Effector memory CD8-positive, alpha-beta T cell (primary cell): ENCODE measurements at regions not wholly inside any gene's neighbourhood (a gene's known extent, or its start where the extent isn't known, plus 50 kb on each side); places are given as distances from the start of the nearest gene placed in this dataset.

Experiments
- ATAC-seq: fragments of 150-1000 bp; cut with Tn5 transposase; replicated peaks from 2 replicates; pipeline ENCODE4 v1.10.0; 2021; ENCODE audit warnings: mild to moderate bottlenecking, moderate library complexity
- DNase-seq, 3 experiments: peaks; one replicate each; pipeline ENCODE4 v3.0.0; 2021
- H3K27ac Mint-ChIP-seq, 2 donors: one replicate each; pipeline ENCODE4 v1.8.0; 2022; ENCODE audit warnings: mild to moderate bottlenecking in 2 of 2, mixed read lengths in 2 of 2, moderate library complexity in 2 of 2
- H3K27me3 Mint-ChIP-seq, 2 donors: one replicate each; pipeline ENCODE4 v1.8.0; 2022; ENCODE audit warnings: mixed read lengths in 2 of 2
- H3K36me3 Mint-ChIP-seq: one replicate; pipeline ENCODE4 v1.8.0; 2022; ENCODE audit warnings: mild to moderate bottlenecking, moderate library complexity, mixed read lengths; ENCODE audit not compliant: insufficient read depth
- H3K4me1 Mint-ChIP-seq, 2 donors: one replicate each; pipeline ENCODE4 v1.8.0; 2022; ENCODE audit warnings: low read depth in 2 of 2, mixed read lengths in 2 of 2
- H3K4me3 Mint-ChIP-seq, 2 donors: one replicate each; pipeline ENCODE4 v1.8.0; 2022; ENCODE audit warnings: mild to moderate bottlenecking in 2 of 2, mixed read lengths in 2 of 2, moderate library complexity in 2 of 2
- H3K9me3 Mint-ChIP-seq, 2 donors: one replicate each; pipeline ENCODE4 v1.8.0; 2022; ENCODE audit warnings: mixed read lengths in 2 of 2

DNA sequence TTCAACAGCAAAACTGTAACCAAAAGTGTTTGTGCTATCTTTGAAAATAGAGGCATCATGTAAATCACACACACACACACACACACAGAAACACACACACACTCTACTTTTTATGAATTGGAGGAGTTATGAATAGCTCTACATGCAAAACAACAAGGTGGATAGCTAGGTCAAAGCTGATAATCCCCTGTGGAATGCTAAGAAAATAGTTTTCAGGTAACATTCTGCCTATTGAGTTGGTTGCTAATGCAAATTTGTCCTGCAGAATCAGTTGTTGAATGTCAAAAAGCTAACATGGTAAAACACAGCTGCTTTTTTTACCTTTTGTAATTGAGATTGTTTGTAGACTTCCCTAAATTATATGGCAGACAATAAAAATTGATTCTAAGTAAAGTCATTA lies 1658.4 kb upstream of the RAG2 start:
- Mint-ChIP-seq H3K4me3 (no peak overlapping the region), H3K36me3 (peaks cover 3% of the 10 kb centered on the region), H3K9me3 (peaks cover 2 to 11% of the 10 kb centered on the region in 2 donors), H3K27ac (no peak overlapping the region), H3K27me3 (no peaks in the 10 kb centered on the region), H3K4me1 (no peaks in the 10 kb centered on the region)
- ATAC-seq (no peak), DNase-seq (no peak)

DNA sequence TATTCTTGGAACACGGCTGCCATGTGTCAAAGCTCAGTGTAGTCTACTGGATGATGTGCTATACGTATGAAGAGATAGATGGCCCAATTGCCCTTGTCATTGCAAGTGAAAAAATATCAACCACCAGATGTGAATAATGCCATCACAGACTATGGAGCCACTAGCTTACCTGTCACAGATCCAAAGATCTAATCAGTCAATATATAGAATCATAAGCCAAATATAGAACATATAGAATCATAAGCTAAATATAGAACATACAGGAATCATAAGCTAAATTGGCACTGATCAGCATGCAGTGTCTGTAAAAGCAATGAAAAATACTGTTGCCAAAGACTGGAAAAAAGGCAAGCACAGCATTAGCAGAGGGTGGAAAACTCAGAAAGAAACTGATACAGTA lies 1656.9 kb upstream of the RAG2 start:
- Mint-ChIP-seq H3K36me3 (no peaks in the 10 kb centered on the region), H3K4me3 (no peak overlapping the region), H3K27ac (no peak overlapping the region), H3K9me3 (peaks cover 5% of the 10 kb centered on the region in 2 donors), H3K27me3 (no peaks in the 10 kb centered on the region), H3K4me1 (no peaks in the 10 kb centered on the region)
- ATAC-seq: no peak
- DNase-seq: no peak

GRCh38 chr11:38252620-38253019 lies 1654.6 kb upstream of the RAG2 start:
- no peaks in the 10 kb centered on the region for H3K36me3 Mint-ChIP-seq

GRCh38 chr11:38246451-38246850 lies 1648.4 kb upstream of the RAG2 start:
- no peak for ATAC-seq
- H3K9me3 Mint-ChIP-seq: peaks cover 0 to 5% of the 10 kb centered on the region in 2 donors
- DNase-seq: no peak
- no peak overlapping the region for H3K27ac Mint-ChIP-seq
- no peaks in the 10 kb centered on the region for H3K4me1 Mint-ChIP-seq
- no peaks in the 10 kb centered on the region for H3K36me3 Mint-ChIP-seq
- no peaks in the 10 kb centered on the region for H3K27me3 Mint-ChIP-seq
- no peak overlapping the region for H3K4me3 Mint-ChIP-seq

More at GRCh38 chr11:38252620-38253019, 1654.6 kb upstream of the RAG2 start:
- H3K4me3 Mint-ChIP-seq: no peak overlapping the region
- H3K4me1 Mint-ChIP-seq: no peaks in the 10 kb centered on the region
- no peaks in the 10 kb centered on the region for H3K27me3 Mint-ChIP-seq
- ATAC-seq: no peak
- H3K9me3 Mint-ChIP-seq: peaks cover 0 to 7% of the 10 kb centered on the region in 2 donors
- DNase-seq: no peak
- H3K27ac Mint-ChIP-seq: no peak overlapping the region

- Mint-ChIP-seq H3K27me3 (no peaks in the 10 kb centered on the region), H3K9me3 (peaks cover 16 to 39% of the 10 kb centered on the region in 2 donors), H3K27ac (no peak overlapping the region), H3K4me1 (no peaks in the 10 kb centered on the region), H3K4me3 (no peak overlapping the region), H3K36me3 (no peaks in the 10 kb centered on the region)
- ATAC-seq (no peak), DNase-seq (no peak)
These were observed 1628.6 kb upstream of the RAG2 start for GRCh38 chr11:38226684-38227083.

GRCh38 chr11:38221295-38221694 lies 1623.3 kb upstream of the RAG2 start:
- DNase-seq (no peak), ATAC-seq (no peak)
- H3K4me1 Mint-ChIP-seq: no peaks in the 10 kb centered on the region
- H3K27me3 Mint-ChIP-seq: no peaks in the 10 kb centered on the region
- no peak overlapping the region for H3K4me3 Mint-ChIP-seq
- H3K9me3 Mint-ChIP-seq: peaks cover 10 to 24% of the 10 kb centered on the region in 2 donors
- H3K36me3 Mint-ChIP-seq: no peaks in the 10 kb centered on the region
- H3K27ac Mint-ChIP-seq: no peak overlapping the region

DNA sequence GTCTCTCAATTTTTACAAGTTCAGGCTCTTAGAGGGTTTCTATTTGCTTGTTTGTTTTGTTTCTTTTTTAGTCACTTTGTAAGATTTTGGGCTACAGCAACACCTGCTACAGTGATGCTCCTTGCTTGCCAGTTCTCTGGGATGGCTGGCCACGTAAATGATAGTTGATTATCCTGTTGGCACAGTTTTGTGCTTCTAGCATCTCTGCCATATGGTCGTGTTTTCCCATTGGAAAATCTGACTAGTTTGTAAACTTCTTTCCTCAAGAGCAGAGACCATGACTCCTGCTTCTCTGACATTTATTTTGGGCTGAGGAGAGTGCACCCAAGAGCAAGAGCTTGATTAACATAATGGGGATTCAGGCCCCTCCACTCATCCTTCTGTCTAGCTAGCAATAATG lies 1621.6 kb upstream of the RAG2 start:
- DNase-seq (no peak), ATAC-seq (no peak)
- no peak overlapping the region for H3K4me3 Mint-ChIP-seq
- H3K9me3 Mint-ChIP-seq: peaks cover 6 to 14% of the 10 kb centered on the region in 2 donors
- H3K36me3 Mint-ChIP-seq: no peaks in the 10 kb centered on the region
- H3K27ac Mint-ChIP-seq: no peak overlapping the region
- H3K27me3 Mint-ChIP-seq: no peaks in the 10 kb centered on the region
- H3K4me1 Mint-ChIP-seq: no peaks in the 10 kb centered on the region

- ATAC-seq (no peak), DNase-seq (no peak)
- H3K9me3 Mint-ChIP-seq: peaks cover 2 to 30% of the 10 kb centered on the region in 2 donors
- no peaks in the 10 kb centered on the region for H3K27me3 Mint-ChIP-seq
- no peaks in the 10 kb centered on the region for H3K36me3 Mint-ChIP-seq
- no peaks in the 10 kb centered on the region for H3K4me1 Mint-ChIP-seq
- no peak overlapping the region for H3K27ac Mint-ChIP-seq
- H3K4me3 Mint-ChIP-seq: no peak overlapping the region
These were observed 1610.9 kb upstream of the RAG2 start for GRCh38 chr11:38208951-38209350.

DNA sequence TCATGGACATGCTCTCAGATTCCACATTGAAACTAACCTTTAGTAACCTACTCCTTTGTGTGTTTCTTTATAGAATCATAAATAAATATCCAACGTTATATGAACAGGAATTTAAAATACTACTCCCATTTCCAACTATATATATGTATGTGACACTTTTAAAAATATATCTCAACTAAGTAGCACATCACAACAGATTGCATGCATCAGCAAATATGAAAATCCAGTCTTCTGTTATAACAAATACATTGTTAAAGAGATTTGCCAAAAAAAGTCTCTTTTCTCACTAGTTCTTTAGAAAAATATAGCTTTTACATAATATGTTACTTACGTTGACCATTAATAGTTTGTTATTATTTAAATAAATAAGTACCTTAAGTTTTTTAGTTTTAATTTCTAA lies 1608.6 kb upstream of the RAG2 start:
- DNase-seq (no peak), ATAC-seq (no peak)
- Mint-ChIP-seq H3K27me3 (no peaks in the 10 kb centered on the region), H3K4me1 (no peaks in the 10 kb centered on the region), H3K4me3 (no peak overlapping the region), H3K9me3 (peaks cover 7 to 37% of the 10 kb centered on the region in 2 donors), H3K27ac (no peak overlapping the region), H3K36me3 (no peaks in the 10 kb centered on the region)

- Mint-ChIP-seq H3K27ac (no peak overlapping the region), H3K4me3 (no peak overlapping the region), H3K4me1 (no peaks in the 10 kb centered on the region), H3K36me3 (no peaks in the 10 kb centered on the region), H3K9me3 (peaks cover 9 to 11% of the 10 kb centered on the region in 2 donors), H3K27me3 (no peaks in the 10 kb centered on the region)
- DNase-seq: no peak
- no peak for ATAC-seq
These were observed 1593.1 kb upstream of the RAG2 start for GRCh38 chr11:38191101-38191500.

- no peaks in the 10 kb centered on the region for H3K36me3 Mint-ChIP-seq
- H3K27ac Mint-ChIP-seq: no peak overlapping the region
- no peak for ATAC-seq
- H3K9me3 Mint-ChIP-seq: peaks cover 0 to 8% of the 10 kb centered on the region in 2 donors
- no peak overlapping the region for H3K4me3 Mint-ChIP-seq
- DNase-seq: no peak
- no peaks in the 10 kb centered on the region for H3K4me1 Mint-ChIP-seq
- no peaks in the 10 kb centered on the region for H3K27me3 Mint-ChIP-seq
These were observed 1584.3 kb upstream of the RAG2 start for GRCh38 chr11:38182126-38182866.

- DNase-seq (no peak), ATAC-seq (no peak)
- no peaks in the 10 kb centered on the region for H3K4me1 Mint-ChIP-seq
- H3K27me3 Mint-ChIP-seq: no peaks in the 10 kb centered on the region
- no peak overlapping the region for H3K4me3 Mint-ChIP-seq
- H3K9me3 Mint-ChIP-seq: peaks cover 7 to 11% of the 10 kb centered on the region in 2 donors
- H3K36me3 Mint-ChIP-seq: no peaks in the 10 kb centered on the region
- H3K27ac Mint-ChIP-seq: no peak overlapping the region
These were observed 1578.8 kb upstream of the RAG2 start for GRCh38 chr11:38176686-38177322.

DNA sequence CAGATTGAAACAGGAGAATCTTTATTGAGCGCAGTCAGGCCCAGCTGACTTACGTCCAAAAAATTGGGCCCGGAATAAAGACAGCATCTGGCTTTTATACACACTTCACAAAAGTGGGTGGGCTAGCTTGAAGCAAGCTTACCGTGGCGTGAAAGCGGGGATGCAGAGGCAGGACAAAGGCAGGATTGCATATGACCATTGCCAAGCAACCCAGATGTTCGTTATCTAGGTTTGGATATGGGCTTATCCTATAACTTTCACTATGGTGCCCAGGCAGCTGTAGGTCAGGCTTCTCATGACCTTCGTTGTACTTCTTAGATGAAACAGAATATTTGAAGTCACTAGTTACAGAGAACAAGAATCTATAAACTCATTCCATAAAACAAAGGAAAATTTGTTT lies 1575.6 kb upstream of the RAG2 start:
- Mint-ChIP-seq H3K4me1 (no peaks in the 10 kb centered on the region), H3K27ac (no peak overlapping the region), H3K9me3 (peaks cover 7 to 18% of the 10 kb centered on the region in 2 donors), H3K4me3 (no peak overlapping the region), H3K27me3 (no peaks in the 10 kb centered on the region), H3K36me3 (no peaks in the 10 kb centered on the region)
- no peak for DNase-seq
- no peak for ATAC-seq

GRCh38 chr11:38169286-38169685 lies 1571.2 kb upstream of the RAG2 start:
- no peaks in the 10 kb centered on the region for H3K27me3 Mint-ChIP-seq
- no peak for ATAC-seq
- H3K9me3 Mint-ChIP-seq: peaks cover 2 to 29% of the 10 kb centered on the region in 2 donors
- H3K36me3 Mint-ChIP-seq: no peaks in the 10 kb centered on the region
- H3K27ac Mint-ChIP-seq: no peak overlapping the region
- no peak for DNase-seq
- H3K4me3 Mint-ChIP-seq: no peak overlapping the region
- H3K4me1 Mint-ChIP-seq: no peaks in the 10 kb centered on the region
